A549 (cell line): ENCODE measurements at regions not wholly inside any gene's neighbourhood (a gene's known extent, or its start where the extent isn't known, plus 50 kb on each side); places are given as distances from the start of the nearest gene placed in this dataset.

Experiments
- CHD4 ChIP-seq: fragments of 200-600 bp; sonication (generic); IDR thresholded peaks from 2 replicates; pipeline ENCODE4 v1.6.1; 2016; ENCODE audit warnings: antibody characterized with exemption, mild to moderate bottlenecking, borderline replicate concordance
- CTCF ChIP-seq: fragments of >200 bp; sonication (Bioruptor Twin); formaldehyde crosslinking; IDR thresholded peaks from 3 replicates; pipeline ENCODE4 v1.5.1; 2016
- HOXB13 ChIP-seq: fragments of 250-450 bp; sonication (Bioruptor Pico); IDR thresholded peaks from 2 replicates; pipeline ENCODE4 v1.5.0; 2020; ENCODE audit warnings: low read depth, mild to moderate bottlenecking, moderate library complexity
- POLR2A ChIP-seq: IDR thresholded peaks from 2 replicates; pipeline ENCODE4 v1.6.1; 2012; ENCODE audit warnings: mild to moderate bottlenecking, low read length
- REST ChIP-seq: fragments of 200-600 bp; sonication (generic); IDR thresholded peaks from 2 replicates; pipeline ENCODE4 v1.6.1; 2016; ENCODE audit warnings: antibody characterized with exemption, mild to moderate bottlenecking, moderate library complexity
- SMC3 ChIP-seq: fragments of >200 bp; sonication (Bioruptor Twin); formaldehyde crosslinking; IDR thresholded peaks from 3 replicates; pipeline ENCODE4 v1.6.1; 2018; ENCODE audit warnings: inconsistent platforms
- ZNF302 ChIP-seq: fragments of 250-450 bp; sonication (Bioruptor Pico); IDR thresholded peaks from 2 replicates; pipeline ENCODE4 v1.9.0; 2021; ENCODE audit warnings: inconsistent platforms, mild to moderate bottlenecking, moderate library complexity
- TF ChIP-seq, protein P1 (sequence below): IDR thresholded peaks from 2 replicates; pipeline ENCODE4 v1.6.1; 2012

- TF ChIP-seq SMC3 (no peak), CTCF (no peak), POLR2A (no peak), ZNF302 (CRISPR knock-in tag) (no peak), REST (no peak), HOXB13 (CRISPR knock-in tag) (no peak), CHD4 (no peak)
- TF ChIP-seq, protein P1, sequence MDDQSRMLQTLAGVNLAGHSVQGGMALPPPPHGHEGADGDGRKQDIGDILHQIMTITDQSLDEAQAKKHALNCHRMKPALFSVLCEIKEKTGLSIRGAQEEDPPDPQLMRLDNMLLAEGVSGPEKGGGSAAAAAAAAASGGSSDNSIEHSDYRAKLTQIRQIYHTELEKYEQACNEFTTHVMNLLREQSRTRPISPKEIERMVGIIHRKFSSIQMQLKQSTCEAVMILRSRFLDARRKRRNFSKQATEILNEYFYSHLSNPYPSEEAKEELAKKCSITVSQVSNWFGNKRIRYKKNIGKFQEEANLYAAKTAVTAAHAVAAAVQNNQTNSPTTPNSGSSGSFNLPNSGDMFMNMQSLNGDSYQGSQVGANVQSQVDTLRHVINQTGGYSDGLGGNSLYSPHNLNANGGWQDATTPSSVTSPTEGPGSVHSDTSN = no peak
Measured at GRCh38 chrY:8729971-8730370, 607.3 kb upstream of the TSPY4 start.
